BJ (cell line): ENCODE measurements at regions not wholly inside any gene's neighbourhood (a gene's known extent, or its start where the extent isn't known, plus 50 kb on each side); places are given as distances from the start of the nearest gene placed in this dataset.

Experiments used
- CTCF ChIA-PET: fragments of 350-600 bp; formaldehyde crosslinking; extraction: SDS; loops from one replicate; lab custom pipeline; 2021; ENCODE audit warnings: antibody characterized with exemption, inconsistent platforms; lab: Yijun Ruan, JAX
- POLR2A ChIA-PET: fragments of 300-600 bp; sonication (Branson Sonifier 250); formaldehyde crosslinking; extraction: SDS; loops from one replicate; lab custom pipeline; 2021; ENCODE audit warnings: antibody characterized with exemption; lab: Charles Lee
- DNase-seq: peaks from one replicate; pipeline ENCODE4 v3.0.0-alpha.2; 2011; ENCODE audit warnings: low read depth
- H3K27me3 ChIP-seq: 2 replicates; pipeline ENCODE4 v1.6.0; 2011; ENCODE audit warnings: low read length; ENCODE audit not compliant: control insufficient read depth, insufficient read depth
- H3K36me3 ChIP-seq: 2 replicates; pipeline ENCODE4 v1.5.1; 2011; ENCODE audit warnings: low read length; ENCODE audit not compliant: control insufficient read depth, insufficient read depth
- H3K4me3 ChIP-seq: 2 replicates; pipeline ENCODE4 v1.5.1; 2011; ENCODE audit warnings: low read depth, mild to moderate bottlenecking, control low read depth, low read length
- TF ChIP-seq, protein P1 (sequence below): IDR thresholded peaks from 2 replicates; pipeline ENCODE4 v1.5.1; 2011; ENCODE audit warnings: low read depth, mild to moderate bottlenecking, control low read depth, inconsistent platforms, low read length, moderate library complexity; ENCODE audit not compliant: insufficient read depth

DNA sequence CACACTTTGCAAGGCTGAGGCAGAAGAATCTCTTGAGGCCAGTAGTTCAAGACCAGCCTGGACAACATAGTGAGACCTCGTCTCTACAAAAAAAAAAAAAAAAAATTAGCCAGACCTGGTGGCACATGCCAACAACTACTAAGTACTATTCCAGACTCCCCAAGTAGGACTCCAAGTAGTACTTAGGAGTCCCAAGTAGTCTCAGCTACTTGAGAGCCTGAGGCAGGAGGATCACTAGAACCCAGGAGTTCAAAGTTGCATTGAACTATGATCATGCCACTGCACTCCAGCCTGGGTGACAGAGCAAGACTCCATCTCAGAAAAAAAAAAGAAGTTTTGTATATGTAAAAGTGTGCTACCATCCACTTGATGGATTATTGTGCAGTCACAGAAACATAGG, 486.6 kb downstream of the SOX2 start:
- ChIA-PET CTCF (no interaction called here), POLR2A (no interaction called here)
- Histone ChIP-seq H3K27me3 (no peaks in the 10 kb centered on the region), H3K4me3 (no peak overlapping the region), H3K36me3 (no peaks in the 10 kb centered on the region)
- TF ChIP-seq, protein P1, sequence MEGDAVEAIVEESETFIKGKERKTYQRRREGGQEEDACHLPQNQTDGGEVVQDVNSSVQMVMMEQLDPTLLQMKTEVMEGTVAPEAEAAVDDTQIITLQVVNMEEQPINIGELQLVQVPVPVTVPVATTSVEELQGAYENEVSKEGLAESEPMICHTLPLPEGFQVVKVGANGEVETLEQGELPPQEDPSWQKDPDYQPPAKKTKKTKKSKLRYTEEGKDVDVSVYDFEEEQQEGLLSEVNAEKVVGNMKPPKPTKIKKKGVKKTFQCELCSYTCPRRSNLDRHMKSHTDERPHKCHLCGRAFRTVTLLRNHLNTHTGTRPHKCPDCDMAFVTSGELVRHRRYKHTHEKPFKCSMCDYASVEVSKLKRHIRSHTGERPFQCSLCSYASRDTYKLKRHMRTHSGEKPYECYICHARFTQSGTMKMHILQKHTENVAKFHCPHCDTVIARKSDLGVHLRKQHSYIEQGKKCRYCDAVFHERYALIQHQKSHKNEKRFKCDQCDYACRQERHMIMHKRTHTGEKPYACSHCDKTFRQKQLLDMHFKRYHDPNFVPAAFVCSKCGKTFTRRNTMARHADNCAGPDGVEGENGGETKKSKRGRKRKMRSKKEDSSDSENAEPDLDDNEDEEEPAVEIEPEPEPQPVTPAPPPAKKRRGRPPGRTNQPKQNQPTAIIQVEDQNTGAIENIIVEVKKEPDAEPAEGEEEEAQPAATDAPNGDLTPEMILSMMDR = no peak
- no peak for DNase-seq

DNA sequence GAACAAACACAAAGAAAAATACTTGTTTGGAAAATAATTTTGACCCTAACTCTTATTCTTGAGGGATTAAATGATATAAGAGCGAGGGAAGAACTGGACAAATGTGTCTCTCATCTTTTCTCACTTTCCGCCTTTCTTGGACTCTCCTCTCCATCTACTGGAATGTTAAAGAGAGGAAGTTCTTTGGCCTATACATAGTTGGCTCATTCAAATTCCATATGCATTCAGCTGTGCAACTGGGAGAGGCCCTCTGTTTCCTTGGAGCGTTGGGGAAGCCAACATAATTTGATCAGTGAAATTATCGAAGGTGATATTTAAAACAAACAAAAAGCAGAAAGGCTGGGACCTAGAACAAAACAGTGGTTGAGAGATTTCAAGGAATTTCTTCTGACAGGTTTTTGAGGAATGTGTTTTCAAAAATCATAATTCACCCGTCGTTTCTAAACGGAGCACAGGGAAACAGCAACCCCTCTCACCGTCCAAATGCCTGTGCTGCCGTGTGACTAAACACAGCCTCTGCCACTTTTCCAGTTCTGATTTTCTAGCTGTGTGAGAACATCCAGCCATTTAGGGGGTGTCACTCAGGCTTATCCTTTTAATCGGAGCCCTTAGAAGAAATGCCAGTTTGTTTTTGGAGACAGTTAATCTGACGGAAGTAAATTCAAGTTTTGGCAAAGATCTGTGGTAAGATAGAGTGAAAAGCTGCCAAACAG, 489.9 kb downstream of the SOX2 start:
- H3K4me3 ChIP-seq = no peak overlapping the region
- TF ChIP-seq, protein P1 = no peak
- DNase-seq = no peak
- ChIA-PET CTCF (no interaction called here), POLR2A (no interaction called here)
- H3K27me3 ChIP-seq = no peaks in the 10 kb centered on the region
- H3K36me3 ChIP-seq = no peaks in the 10 kb centered on the region

DNA sequence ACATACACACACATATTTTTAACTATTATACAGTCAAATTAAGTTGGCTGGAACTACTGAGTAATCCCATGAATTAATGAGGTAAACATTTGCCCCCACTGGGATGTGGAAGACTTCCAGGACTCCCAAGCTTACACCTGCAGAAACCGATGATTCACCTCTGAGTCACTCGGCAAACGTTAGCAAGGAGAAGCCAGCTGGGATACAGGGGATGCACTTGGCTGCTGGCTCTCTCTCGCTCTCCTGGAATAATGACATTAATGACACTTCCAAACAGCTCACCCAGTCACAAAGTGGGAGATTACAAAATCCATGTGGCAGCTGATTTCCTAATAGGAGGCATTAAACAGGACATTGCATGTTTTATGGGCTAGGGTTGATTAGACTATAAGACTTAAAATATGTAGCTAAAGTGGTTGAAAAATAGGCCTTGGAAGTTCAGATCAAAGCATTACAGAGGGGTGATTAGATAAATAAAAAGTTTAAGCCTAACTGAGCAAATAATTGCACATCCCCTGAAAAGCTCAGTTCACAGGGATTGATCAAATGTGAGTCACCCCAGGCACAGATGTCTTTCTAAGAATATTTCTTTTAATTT, 500.9 kb downstream of the SOX2 start:
- Histone ChIP-seq H3K4me3 (no peak overlapping the region), H3K27me3 (no peaks in the 10 kb centered on the region), H3K36me3 (no peaks in the 10 kb centered on the region)
- ChIA-PET CTCF (interaction anchor here (0.8 kb wide), 1 partner anchor 1368 kb away, joined by 3 read pairs; no protein-coding TSS in a partner anchor), POLR2A (no interaction called here)
- no peak for DNase-seq
- TF ChIP-seq, protein P1 = no peak

DNA sequence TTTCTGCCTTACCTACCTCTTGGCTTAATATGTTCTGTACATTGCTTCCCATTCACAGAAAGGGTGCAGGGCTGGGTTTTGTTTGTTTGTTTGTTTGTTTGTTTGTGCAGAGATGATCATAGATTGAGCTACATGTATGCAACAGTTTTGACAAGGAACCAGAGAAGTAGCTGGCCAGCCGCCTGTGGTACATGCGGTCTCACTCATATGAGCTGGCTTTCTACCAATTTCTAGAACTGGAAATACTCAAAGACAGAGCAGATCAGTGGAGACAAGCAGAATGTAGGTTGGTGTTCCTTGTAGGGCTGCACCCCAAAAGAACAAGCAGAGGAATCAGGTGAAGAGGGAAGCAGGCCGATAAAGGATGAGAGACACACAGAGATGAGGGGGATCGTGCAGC, 502.7 kb downstream of the SOX2 start:
- Histone ChIP-seq H3K4me3 (no peak overlapping the region), H3K27me3 (no peaks in the 10 kb centered on the region), H3K36me3 (no peaks in the 10 kb centered on the region)
- POLR2A ChIA-PET = no interaction called here
- TF ChIP-seq, protein P1 = no peak
- no peak for DNase-seq
- CTCF ChIA-PET = no interaction called here

DNA sequence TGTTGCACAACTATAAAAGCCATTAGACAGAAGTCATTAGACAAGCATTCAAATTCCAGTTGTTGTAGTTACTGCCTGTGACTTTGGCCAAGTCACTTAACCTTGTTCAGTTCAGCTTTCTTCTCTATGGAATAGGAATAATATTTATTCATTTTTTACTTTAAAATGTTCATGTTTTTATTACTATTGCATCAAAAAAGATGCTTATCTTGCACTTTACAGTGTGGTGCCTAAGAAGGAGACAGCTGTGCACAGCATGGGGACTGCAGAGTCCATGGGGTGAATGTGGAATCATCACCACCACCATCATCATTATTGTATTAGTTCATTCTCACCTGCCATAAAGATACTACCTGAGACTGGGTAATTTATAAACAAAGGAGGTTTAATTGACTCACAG, 504.2 kb downstream of the SOX2 start:
- H3K4me3 ChIP-seq = no peak overlapping the region
- no peaks in the 10 kb centered on the region for H3K36me3 ChIP-seq
- no peak for DNase-seq
- no peaks in the 10 kb centered on the region for H3K27me3 ChIP-seq
- ChIA-PET CTCF (no interaction called here), POLR2A (no interaction called here)
- TF ChIP-seq, protein P1 = no peak
